Coronary artery (tissue), 2 donors: ENCODE measurements at regions not wholly inside any gene's neighbourhood (a gene's known extent, or its start where the extent isn't known, plus 50 kb on each side); places are given as distances from the start of the nearest gene placed in this dataset.

ENCODE experiments used
- DNase-seq: peaks from one replicate; pipeline ENCODE4 v3.0.0-alpha.2; 2017; ENCODE audit warnings: low spot score
- H3K27ac ChIP-seq, 2 donors: fragments of 200-600 bp; sonication (generic); one replicate each; pipeline ENCODE4 v1.5.1; 2016 to 2019
- H3K4me3 ChIP-seq: fragments of 200-600 bp; sonication (generic); 2 replicates; pipeline ENCODE4 v1.5.1; 2016; ENCODE audit warnings: mild to moderate bottlenecking, moderate library complexity
- CTCF ChIP-seq: fragments of 200-600 bp; sonication (generic); IDR thresholded peaks from one replicate; pipeline ENCODE4 v1.5.1; 2019; ENCODE audit warnings: antibody characterized with exemption

GRCh38 chr12:132390287-132391076 is 61.1 kb upstream of the GALNT9 start:
- Histone ChIP-seq H3K27ac (no peak overlapping the region), H3K4me3 (no peak overlapping the region)
- DNase-seq = no peak
- TF ChIP-seq CTCF = no peak

- Histone ChIP-seq H3K27ac (no peak overlapping the region), H3K4me3 (no peak overlapping the region)
- no peak for TF ChIP-seq CTCF
- no peak for DNase-seq
Observed at GRCh38 chr12:132389526-132390286, 60.3 kb upstream of the GALNT9 start.

GRCh38 chr12:132389026-132389425 is 59.6 kb upstream of the GALNT9 start:
- DNase-seq = no peak
- Histone ChIP-seq H3K27ac (no peak overlapping the region), H3K4me3 (no peak overlapping the region)
- no peak for TF ChIP-seq CTCF

GRCh38 chr12:132388379-132389015 is 59.1 kb upstream of the GALNT9 start:
- no peak for DNase-seq
- no peak for TF ChIP-seq CTCF
- H3K27ac ChIP-seq = no peak overlapping the region
- no peak overlapping the region for H3K4me3 ChIP-seq

- no peak overlapping the region for H3K27ac ChIP-seq
- TF ChIP-seq CTCF = no peak
- no peak overlapping the region for H3K4me3 ChIP-seq
- no peak for DNase-seq
Observed at GRCh38 chr12:132386926-132387497, 57.6 kb upstream of the GALNT9 start.

GRCh38 chr12:132385923-132386751 is 56.7 kb upstream of the GALNT9 start:
- DNase-seq = no peak
- no peak overlapping the region for H3K27ac ChIP-seq

More at GRCh38 chr12:132385923-132386751, 56.7 kb upstream of the GALNT9 start:
- no peak overlapping the region for H3K4me3 ChIP-seq
- TF ChIP-seq CTCF = no peak
